GM18498 (cell line): ENCODE measurements at regions not wholly inside any gene's neighbourhood (a gene's known extent, or its start where the extent isn't known, plus 50 kb on each side); places are given as distances from the start of the nearest gene placed in this dataset.

ENCODE experiments used
- ATAC-seq: cut with Tn5 transposase; IDR thresholded peaks from one replicate; pipeline ENCODE4 v1.9.1; 2021; ENCODE audit warnings: mild to moderate bottlenecking, moderate library complexity; ENCODE audit not compliant: unreplicated experiment

GRCh38 chrX:6909396-6909795, 238.1 kb upstream of the STS start:
- ATAC-seq = no peak

DNA sequence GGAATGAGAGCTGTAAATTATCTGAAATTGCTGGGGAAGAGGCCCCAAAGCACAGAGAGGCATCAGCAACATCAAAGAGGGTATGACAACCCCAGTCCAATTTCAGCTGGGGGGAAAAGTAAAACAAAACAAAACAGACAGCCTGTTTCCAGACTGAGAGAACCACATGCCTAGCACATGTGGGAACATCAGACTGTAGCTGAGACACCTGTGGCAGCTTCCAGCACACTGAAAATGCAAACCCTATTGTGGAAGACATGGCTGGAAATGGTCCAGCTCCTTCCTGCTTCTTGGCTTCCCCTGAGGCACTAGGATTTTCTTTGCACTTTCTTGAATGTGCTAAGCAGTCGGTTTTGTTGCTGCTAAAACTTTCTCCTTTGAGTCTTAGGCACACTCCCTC, 240.9 kb upstream of the STS start:
- ATAC-seq = no peak

DNA sequence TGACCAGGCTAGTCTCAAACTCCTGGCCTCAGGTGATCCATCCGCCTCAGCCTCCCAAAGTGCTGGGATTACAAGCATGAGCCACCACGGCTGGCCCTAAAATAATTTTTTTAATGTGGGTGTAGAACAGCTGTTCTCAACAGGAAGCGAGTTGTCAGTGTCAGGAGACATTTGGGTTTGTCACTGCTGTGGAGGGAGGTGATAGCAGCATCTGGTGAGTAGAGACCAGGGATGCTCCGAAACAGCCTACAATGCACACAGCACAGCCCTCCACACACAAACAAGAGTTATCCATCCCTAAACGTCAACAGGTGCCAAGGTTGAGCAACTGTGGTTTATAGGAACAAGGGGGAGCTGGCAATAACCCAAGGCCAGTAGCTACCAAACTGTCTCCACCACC, 243.4 kb upstream of the STS start:
- ATAC-seq = no peak

- ATAC-seq = no peak
These were observed 249.1 kb upstream of the STS start for GRCh38 chrX:6898371-6898770.

- no peak for ATAC-seq
These were observed 256.1 kb upstream of the STS start for GRCh38 chrX:6891404-6891803.

GRCh38 chrX:6890544-6891261, 256.8 kb upstream of the STS start:
- no peak for ATAC-seq

DNA sequence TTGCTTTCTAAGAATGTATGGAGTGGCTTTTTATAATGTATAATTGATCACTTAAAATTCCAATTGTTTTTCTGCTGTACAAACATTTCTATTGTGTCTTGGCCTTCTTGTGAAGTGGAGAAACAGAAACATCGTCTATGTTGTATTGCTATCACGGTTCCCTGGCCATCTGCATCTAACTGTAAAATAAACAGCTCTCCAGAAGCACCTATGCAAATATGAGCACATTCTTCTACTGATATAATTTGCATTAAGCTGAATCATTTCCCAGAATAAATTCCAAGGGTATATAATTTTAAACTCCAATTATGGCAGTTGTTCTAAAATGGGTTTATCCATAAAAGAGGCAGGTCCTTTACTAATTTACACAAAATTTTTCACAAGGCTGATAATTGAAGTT, 261.6 kb upstream of the STS start:
- no peak for ATAC-seq

DNA sequence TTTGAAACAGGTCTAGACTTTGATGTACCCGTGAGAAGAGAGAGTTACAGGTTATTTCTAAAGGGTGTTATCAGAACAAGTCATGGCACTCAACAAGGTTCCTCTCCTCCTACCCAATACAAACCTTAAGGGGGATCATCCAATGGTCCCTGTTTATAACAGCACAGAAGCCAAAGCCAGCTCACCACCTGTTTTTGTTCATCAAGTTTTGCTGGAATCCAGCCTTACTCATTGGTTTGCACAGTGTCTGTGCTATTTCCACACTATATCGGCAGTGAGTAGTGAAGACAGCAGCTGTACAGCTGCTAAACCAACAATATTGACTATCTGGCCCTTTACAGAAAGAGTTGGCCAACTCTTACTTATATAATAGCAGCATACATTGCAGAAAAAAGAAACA, 262.1 kb upstream of the STS start:
- no peak for ATAC-seq

GRCh38 chrX:6861456-6861855, 286.1 kb upstream of the STS start:
- no peak for ATAC-seq

- ATAC-seq = no peak
These were observed 289.8 kb upstream of the STS start for GRCh38 chrX:6857749-6858148.

DNA sequence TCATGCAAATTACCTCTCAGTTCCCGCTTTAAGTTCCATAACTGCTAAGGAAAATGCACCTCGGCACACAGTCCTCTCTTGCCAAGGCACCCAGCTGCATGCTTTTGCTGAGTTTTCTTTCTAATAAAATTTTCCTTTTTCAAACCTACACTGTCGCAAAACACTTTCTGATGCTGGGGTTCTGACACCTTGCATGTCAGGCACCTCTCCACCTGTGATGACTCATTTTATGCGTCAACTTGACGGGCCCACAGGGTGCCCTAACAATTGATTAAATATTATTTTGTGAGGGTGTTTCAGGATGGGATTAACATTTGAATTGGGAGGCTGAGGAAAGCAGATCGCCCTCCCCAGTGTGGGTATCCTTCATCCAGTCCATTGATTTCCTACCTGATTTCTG, 291.0 kb upstream of the STS start:
- no peak for ATAC-seq

DNA sequence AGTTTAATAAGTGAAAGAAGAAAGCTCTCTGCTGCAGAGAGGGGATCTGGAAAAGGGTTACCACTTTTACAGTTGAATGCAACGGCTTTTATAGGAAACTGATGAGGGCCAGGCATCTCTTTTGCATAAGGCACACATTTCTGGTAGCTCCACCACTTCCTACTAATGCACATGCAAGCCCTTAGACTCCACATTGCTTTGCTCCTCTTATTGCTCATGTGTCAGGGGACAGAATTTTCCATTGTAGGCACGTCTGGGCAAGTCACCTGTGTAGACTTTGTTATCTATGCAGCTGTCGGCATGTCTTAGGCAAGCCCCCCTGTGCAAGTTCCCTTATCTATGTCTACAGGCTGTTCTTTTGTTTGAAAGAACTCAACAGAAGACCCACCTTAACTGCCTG, 294.6 kb upstream of the STS start:
- peak; percentile 50 for ATAC-seq

GRCh38 chrX:6852121-6852520, 295.4 kb upstream of the STS start:
- ATAC-seq = no peak

DNA sequence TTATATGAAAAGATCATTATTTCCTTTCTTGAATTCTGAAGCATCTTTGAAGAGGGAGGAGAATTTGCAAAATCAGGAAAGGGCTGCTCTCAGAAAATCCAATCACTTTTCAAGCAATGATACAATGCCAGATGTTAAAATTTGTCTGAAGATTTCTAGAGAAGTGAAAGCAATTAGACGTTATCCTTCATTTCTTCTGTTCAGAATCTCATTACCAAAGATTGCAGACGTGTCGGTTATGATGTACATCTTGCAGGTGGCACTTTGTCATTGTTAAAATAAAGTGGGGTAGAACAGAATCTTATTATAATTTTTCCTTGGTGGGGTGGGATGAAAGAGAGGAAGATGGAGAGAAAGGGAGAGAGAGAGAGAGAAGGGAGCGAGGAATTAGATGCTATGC, 296.4 kb upstream of the STS start:
- no peak for ATAC-seq

DNA sequence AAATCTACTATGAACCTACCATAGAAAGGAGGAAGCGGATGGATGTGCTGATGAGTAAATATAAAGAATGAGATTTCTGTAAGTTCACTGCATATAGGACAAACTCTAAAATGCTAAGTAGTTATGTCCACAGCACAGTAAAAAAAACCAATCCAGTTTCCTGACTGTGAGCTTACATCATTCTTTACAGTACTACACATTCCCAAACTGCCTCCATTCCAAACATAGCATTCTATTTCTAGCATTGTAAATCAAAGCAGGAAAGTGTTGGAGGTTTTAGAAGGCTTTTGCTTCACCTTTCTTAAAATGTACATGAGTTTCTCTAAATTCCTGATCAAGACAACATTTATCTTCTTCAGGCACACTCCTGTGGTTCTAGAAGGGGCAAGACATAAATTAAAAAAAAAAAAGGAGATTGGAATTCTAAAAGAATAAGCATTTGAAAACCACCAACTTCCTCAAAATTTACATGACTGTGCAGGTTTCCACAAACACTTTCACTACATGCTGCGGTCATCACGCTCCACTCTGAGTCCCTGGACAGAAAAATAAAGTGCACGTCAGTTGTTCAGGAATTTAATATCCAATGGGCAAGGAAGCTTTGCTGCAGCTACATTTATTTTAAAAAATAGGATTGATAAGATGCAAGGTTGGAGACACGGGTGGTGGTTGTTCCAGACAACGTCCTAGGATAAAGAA, 297.6 kb upstream of the STS start:
- no peak for ATAC-seq

GRCh38 chrX:6832619-6833018, 297.7 kb upstream of the VCX3A start:
- no peak for ATAC-seq

- ATAC-seq = no peak
These were observed 291.9 kb upstream of the VCX3A start for GRCh38 chrX:6826856-6827255.

DNA sequence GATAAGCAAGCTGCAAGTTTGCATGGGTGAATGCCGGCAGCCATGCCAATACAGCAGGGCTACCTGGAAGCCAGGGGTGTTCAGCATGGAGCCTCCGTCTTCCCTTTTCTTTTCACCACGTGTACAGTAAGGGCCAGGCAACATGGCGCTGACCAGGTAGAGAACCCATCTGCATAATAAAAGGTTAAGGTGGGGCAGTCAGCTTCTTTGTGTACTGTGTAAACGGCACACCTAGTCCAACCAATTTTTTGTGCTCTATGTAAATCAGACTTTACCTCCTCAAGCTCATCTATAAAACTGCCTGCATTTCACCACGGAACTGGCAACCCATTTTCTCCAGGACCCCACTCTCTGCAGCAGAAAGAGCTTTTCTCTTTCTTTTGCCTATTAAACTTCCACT, 286.8 kb upstream of the VCX3A start:
- no peak for ATAC-seq

GRCh38 chrX:6813836-6814370, 279.0 kb upstream of the VCX3A start:
- ATAC-seq = no peak

DNA sequence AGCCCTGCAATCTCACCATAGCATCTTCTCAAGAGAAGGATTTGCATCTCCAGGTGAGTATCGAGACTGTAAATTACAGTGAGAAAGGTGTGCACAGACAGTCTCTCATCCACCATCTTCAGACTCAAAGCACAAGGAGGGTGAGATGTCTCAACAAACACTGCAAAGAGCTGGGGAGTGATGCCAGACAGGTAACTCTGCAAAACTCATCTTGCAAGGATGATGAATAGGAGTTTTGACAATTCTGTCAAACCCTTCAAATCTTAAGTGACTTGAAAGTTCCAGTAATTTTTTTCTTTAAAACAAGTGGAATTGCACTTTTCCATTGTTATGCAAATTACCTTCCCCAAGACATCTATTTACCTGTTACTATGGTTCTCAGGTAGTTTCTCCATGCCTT, 277.2 kb upstream of the VCX3A start:
- ATAC-seq = no peak

DNA sequence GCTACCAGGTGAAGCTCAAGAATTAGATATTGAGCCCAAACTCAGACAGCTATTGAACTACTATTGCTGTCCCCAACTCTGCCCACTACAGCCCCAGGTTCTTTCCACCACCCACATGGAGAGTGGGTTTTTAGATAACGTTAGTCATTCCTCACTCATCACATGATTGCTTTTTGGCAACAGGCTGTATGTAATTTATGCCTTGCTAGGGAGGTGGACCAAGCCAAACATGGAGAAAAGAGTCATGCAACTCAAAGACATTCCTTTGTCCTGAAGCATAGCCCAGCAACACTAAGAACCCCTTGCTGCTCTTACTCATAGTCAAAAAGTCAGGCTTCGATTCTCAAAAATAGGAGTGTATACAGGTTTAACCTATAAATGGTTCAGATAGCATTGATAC, 275.9 kb upstream of the VCX3A start:
- ATAC-seq = no peak

DNA sequence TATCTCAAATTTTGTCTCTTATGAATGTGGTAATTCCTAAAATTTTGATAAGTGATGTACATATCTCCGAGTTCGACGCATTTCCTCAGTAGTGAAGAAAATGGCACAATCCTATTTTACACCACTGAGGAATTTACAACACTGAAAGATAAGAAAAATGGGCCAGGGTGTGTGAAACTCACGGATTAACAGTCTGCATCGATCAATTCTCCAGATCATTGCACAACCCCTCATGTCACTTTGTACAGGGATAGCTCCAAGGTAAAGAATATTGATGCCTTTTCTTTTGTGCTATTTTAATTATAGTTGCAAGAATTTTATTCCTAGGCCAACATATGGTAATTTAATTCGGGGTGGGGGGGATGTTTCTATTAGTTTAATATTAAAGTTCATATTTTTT, 268.7 kb upstream of the VCX3A start:
- ATAC-seq = no peak

GRCh38 chrX:6793000-6793399, 258.1 kb upstream of the VCX3A start:
- ATAC-seq = no peak
